SU-DHL-6 (cell line): ENCODE measurements at regions not wholly inside any gene's neighbourhood (a gene's known extent, or its start where the extent isn't known, plus 50 kb on each side); places are given as distances from the start of the nearest gene placed in this dataset.

Source experiments
- EZH2phosphoT487 ChIP-seq: fragments of 200-600 bp; sonication (generic), shearing (Covaris generic); conservative IDR thresholded peaks from 2 replicates; pipeline ENCODE4 v1.6.1; 2018; ENCODE audit warnings: mild to moderate bottlenecking, antibody characterized with exemption, low read length, moderate library complexity, mixed read lengths
- TF ChIP-seq, protein P1 (sequence below): fragments of 200-600 bp; sonication (generic); IDR thresholded peaks from one replicate; pipeline ENCODE4 v1.5.1; 2017; ENCODE audit warnings: antibody characterized with exemption, mild to moderate bottlenecking, low read length, moderate library complexity; ENCODE audit not compliant: insufficient read depth, poor library complexity, severe bottlenecking

DNA sequence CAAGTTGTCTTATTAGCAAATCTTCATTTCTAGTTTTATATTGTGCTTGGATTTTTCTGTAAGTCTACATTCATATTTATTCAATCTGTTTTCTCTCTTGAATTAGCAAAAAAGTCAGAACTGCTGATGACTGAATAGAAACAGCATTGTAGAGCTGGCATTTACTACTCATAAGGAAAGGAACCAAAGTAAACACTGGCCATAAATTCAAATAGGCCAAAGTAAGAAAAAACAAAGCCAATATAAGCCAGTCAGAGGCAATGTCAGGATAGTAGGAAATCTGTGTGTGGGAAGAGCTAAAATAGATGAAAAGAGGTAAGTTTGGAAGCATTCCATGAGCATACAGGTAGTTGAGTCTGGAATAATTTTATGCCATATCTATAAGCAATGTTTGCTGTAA lies 307.2 kb upstream of the SLITRK3 start:
- TF ChIP-seq, protein P1, sequence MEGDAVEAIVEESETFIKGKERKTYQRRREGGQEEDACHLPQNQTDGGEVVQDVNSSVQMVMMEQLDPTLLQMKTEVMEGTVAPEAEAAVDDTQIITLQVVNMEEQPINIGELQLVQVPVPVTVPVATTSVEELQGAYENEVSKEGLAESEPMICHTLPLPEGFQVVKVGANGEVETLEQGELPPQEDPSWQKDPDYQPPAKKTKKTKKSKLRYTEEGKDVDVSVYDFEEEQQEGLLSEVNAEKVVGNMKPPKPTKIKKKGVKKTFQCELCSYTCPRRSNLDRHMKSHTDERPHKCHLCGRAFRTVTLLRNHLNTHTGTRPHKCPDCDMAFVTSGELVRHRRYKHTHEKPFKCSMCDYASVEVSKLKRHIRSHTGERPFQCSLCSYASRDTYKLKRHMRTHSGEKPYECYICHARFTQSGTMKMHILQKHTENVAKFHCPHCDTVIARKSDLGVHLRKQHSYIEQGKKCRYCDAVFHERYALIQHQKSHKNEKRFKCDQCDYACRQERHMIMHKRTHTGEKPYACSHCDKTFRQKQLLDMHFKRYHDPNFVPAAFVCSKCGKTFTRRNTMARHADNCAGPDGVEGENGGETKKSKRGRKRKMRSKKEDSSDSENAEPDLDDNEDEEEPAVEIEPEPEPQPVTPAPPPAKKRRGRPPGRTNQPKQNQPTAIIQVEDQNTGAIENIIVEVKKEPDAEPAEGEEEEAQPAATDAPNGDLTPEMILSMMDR = no peak
- TF ChIP-seq EZH2phosphoT487 = no peak
